Tibial artery (tissue), 4 donors: ENCODE measurements at regions not wholly inside any gene's neighbourhood (a gene's known extent, or its start where the extent isn't known, plus 50 kb on each side); places are given as distances from the start of the nearest gene placed in this dataset.

ENCODE experiments used
- DNase-seq, 2 donors: peaks; one replicate each; pipeline ENCODE4 v3.0.0-alpha.2; 2019
- H3K27ac ChIP-seq, 2 donors: fragments of 200-600 bp; sonication (generic) in 1 of 2; 1 replicate in 1 of 2; 2 replicates in 1 of 2; pipeline ENCODE4 v1.5.1; 2018 to 2019; ENCODE audit warnings: mild to moderate bottlenecking in 1 of 2
- H3K27me3 ChIP-seq, 2 donors: fragments of 200-600 bp; sonication (generic) in 1 of 2; one replicate each; pipeline versions ENCODE4 v1.5.1 to v1.6.0; 2016 to 2019
- H3K36me3 ChIP-seq, 3 donors: fragments of 200-600 bp; sonication (generic) in 2 of 3; one replicate each; pipeline ENCODE4 v1.5.1; 2016 to 2019; ENCODE audit warnings: mild to moderate bottlenecking in 2 of 3
- H3K4me1 ChIP-seq, 4 donors: fragments of 200-600 bp; sonication (generic) in 2 of 4; 1 replicate in 3 of 4; 2 replicates in 1 of 4; pipeline ENCODE4 v1.5.1; 2016 to 2019
- H3K4me3 ChIP-seq, 2 donors: fragments of 200-600 bp; sonication (generic) in 1 of 2; 1 replicate in 1 of 2; 2 replicates in 1 of 2; pipeline ENCODE4 v1.5.1; 2018 to 2019; ENCODE audit warnings: mild to moderate bottlenecking in 2 of 2
- H3K9me3 ChIP-seq, 3 donors: fragments of 200-600 bp; sonication (generic) in 1 of 3; one replicate each; pipeline ENCODE4 v1.5.1; 2016 to 2019
- intact Hi-C: fragments of 100-400 bp; cut with DNase I; formaldehyde crosslinking; loops from one replicate; pipeline ENCODE4 v1.15.0; 2023; ENCODE audit warnings: low total_unique reads
- TF ChIP-seq, protein P1 (sequence below), 2 experiments: fragments of 200-600 bp in 1 of 2; fragments of 450-650 bp in 1 of 2; IDR thresholded peaks; one replicate each; pipeline ENCODE4 v1.5.1; 2017 to 2019; ENCODE audit warnings: antibody characterized with exemption in 2 of 2, mild to moderate bottlenecking in 1 of 2, moderate library complexity in 1 of 2

DNA sequence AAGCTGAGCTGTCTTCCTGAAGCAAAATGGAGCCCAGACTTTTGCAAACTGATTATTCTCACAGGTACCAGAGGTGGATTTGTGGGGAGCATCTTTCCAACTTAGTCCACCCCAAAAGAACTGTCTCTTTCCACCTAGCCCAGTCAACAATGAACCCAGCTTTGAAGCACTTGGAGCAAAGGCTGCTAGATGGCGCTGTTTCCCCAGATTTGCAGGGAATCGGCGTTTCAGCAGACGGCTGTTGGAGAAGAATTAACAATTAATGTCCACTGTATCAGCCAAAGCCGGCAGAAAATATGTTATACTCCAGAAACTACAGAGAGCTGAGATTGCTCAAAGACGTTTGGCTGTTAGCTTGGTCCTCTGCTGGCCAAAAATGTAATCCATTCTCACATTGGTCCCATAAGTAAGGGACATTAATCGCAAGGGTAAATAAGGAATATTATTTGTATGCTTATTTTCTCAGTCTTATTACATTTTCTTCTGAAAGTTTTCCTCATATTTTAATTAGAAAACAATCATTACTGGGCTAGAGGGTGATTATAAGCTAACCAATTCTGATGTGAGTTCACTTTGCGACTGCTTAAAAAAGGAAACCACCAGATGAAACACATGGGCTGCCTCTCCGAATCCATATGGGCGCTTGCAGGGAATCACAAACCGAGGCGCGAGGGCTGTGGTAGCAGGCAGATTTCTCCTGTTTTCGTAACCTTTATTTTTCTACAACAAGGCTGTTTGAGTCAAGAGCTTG, 423.8 kb upstream of the MEX3C start:
- H3K27me3 ChIP-seq = peaks cover 0 to 8% of the 10 kb centered on the region in 2 donors
- no peak for DNase-seq
- TF ChIP-seq, protein P1, sequence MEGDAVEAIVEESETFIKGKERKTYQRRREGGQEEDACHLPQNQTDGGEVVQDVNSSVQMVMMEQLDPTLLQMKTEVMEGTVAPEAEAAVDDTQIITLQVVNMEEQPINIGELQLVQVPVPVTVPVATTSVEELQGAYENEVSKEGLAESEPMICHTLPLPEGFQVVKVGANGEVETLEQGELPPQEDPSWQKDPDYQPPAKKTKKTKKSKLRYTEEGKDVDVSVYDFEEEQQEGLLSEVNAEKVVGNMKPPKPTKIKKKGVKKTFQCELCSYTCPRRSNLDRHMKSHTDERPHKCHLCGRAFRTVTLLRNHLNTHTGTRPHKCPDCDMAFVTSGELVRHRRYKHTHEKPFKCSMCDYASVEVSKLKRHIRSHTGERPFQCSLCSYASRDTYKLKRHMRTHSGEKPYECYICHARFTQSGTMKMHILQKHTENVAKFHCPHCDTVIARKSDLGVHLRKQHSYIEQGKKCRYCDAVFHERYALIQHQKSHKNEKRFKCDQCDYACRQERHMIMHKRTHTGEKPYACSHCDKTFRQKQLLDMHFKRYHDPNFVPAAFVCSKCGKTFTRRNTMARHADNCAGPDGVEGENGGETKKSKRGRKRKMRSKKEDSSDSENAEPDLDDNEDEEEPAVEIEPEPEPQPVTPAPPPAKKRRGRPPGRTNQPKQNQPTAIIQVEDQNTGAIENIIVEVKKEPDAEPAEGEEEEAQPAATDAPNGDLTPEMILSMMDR (IDR thresholded peaks at IDR 0.05) = peak in 1 of 2 experiments; percentile 24

DNA sequence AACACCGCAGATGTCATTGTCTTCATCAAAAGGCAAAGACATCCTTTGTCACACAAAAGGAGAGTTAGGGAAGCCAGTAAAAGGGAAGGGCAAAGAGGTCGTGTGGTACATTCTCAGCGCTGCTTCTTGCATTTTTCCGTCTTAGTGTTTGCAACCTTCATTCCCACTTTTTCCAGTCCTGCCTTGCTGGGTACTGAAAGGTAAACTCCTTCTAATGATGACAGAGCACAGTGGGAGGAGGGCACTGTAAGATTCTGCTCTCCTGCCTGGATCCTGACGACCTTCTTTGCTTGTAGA, 424.3 kb upstream of the MEX3C start:
- intact Hi-C loops = no loop called here
- Histone ChIP-seq H3K27me3 (peaks cover 0 to 8% of the 10 kb centered on the region in 2 donors), H3K9me3 (no peaks in the 10 kb centered on the region), H3K27ac (no peak overlapping the region), H3K36me3 (no peaks in the 10 kb centered on the region), H3K4me3 (no peak overlapping the region), H3K4me1 (no peaks in the 10 kb centered on the region)
- TF ChIP-seq, protein P1 (IDR thresholded peaks at IDR 0.05) = no peak
- DNase-seq = no peak

More for the DNA sequence above, 423.8 kb upstream of the MEX3C start:
- H3K9me3 ChIP-seq = no peaks in the 10 kb centered on the region
- no peaks in the 10 kb centered on the region for H3K36me3 ChIP-seq
- no peaks in the 10 kb centered on the region for H3K4me1 ChIP-seq
- intact Hi-C loops = no loop called here
- H3K27ac ChIP-seq = no peak overlapping the region
- no peak overlapping the region for H3K4me3 ChIP-seq

DNA sequence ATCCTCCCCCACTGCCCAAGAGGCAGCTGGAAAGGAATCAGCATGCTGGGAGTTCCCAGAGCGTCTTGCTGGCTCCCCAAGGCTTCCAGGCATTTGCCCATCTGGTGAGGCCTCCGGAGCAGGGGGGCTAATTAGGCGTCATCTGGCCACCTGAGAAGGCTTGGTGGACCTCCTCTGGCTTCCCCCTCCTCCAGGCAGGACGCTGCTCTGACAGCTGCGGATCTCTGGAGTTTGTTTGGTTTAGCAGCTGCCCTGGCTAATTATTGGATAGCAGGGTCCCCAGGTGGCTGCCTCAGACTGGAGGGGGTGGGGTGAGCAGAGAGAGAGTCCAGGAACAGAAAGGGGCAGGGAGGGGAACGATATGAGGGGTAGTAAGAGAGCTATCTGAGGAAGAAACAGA, 425.2 kb upstream of the MEX3C start:
- H3K9me3 ChIP-seq = no peaks in the 10 kb centered on the region
- peaks cover 0 to 8% of the 10 kb centered on the region in 2 donors for H3K27me3 ChIP-seq
- no peaks in the 10 kb centered on the region for H3K36me3 ChIP-seq
- no peaks in the 10 kb centered on the region for H3K4me1 ChIP-seq
- intact Hi-C loops = no loop called here
- TF ChIP-seq, protein P1 (IDR thresholded peaks at IDR 0.05) = no peak
- no peak overlapping the region for H3K27ac ChIP-seq
- no peak for DNase-seq
- no peak overlapping the region for H3K4me3 ChIP-seq

DNA sequence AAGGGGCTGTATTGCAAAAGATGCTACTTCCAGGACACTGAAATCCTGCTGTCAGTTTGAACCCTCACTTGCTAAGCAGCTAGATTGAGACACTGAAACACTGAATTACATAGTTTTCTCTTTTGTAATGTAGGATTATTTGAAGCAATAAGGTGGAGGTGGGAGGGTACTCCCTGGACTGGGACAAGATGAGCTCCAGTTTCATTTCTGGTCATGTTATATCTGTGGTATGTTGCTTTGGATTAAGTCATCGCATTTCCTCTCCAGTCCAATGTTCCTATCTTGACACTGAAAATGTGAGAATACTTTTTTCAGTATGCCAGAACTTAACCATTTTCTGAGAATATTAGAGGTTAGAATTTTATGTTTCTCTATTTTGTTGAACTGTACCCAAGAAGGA, 426.2 kb upstream of the MEX3C start:
- H3K4me3 ChIP-seq = no peak overlapping the region
- H3K27me3 ChIP-seq = peaks cover 0 to 8% of the 10 kb centered on the region in 2 donors
- intact Hi-C loops = no loop called here
- no peaks in the 10 kb centered on the region for H3K9me3 ChIP-seq
- H3K27ac ChIP-seq = no peak overlapping the region
- H3K4me1 ChIP-seq = no peaks in the 10 kb centered on the region
- TF ChIP-seq, protein P1 (IDR thresholded peaks at IDR 0.05) = no peak
- no peaks in the 10 kb centered on the region for H3K36me3 ChIP-seq
- no peak for DNase-seq

DNA sequence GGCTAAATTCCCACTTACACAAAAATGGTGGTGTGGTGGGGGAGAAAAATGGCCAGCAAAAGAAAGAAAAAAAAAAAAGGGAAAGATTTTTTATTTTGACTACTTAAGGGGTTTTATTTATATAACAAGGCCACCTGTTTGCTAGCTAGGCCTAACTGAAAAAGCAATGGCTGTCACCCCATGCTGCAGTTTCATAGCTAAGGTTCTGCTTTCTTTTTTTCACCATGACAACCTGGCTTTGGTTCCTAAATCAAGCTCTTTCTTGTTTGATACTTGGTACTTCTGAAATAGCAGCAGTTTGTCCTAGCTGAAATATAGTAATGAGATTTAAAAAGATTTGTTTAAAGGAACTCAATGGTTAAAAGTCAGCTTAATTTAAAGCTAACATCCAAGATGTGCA, 433.2 kb upstream of the MEX3C start:
- intact Hi-C loops = no loop called here
- DNase-seq = no peak

More for the DNA sequence above, 433.2 kb upstream of the MEX3C start:
- TF ChIP-seq, protein P1 (IDR thresholded peaks at IDR 0.05) = no peak
- Histone ChIP-seq H3K27ac (no peak overlapping the region), H3K4me1 (no peaks in the 10 kb centered on the region), H3K36me3 (no peaks in the 10 kb centered on the region), H3K27me3 (peaks cover 0 to 2% of the 10 kb centered on the region in 2 donors), H3K9me3 (no peaks in the 10 kb centered on the region), H3K4me3 (no peak overlapping the region)
